ENCODE measurements at regions not wholly inside any gene's neighbourhood (a gene's known extent, or its start where the extent isn't known, plus 50 kb on each side); places are given as distances from the start of the nearest gene placed in this dataset.

DNA sequence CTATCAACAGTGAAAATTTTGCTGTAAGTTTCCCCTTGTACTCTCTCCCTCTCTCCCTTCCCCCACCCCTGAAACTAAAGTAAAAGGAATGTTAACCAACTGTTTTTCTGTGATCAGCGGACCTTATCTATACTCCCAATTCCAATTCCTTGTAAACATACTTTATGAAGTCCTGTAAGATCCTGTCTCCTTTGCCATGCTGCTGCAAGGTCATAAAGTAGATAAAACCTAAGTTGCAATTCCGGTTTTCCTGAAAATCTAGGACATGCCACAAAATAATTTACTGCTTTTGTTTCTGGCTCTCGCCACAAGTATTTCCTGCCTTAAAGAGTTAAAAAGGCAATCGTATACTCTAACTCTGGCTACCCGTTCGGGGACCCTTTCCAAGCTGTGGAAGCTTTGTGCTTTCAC lies 1469.0 kb downstream of the LRRC4C start:
- TF ChIP-seq, protein P1, sequence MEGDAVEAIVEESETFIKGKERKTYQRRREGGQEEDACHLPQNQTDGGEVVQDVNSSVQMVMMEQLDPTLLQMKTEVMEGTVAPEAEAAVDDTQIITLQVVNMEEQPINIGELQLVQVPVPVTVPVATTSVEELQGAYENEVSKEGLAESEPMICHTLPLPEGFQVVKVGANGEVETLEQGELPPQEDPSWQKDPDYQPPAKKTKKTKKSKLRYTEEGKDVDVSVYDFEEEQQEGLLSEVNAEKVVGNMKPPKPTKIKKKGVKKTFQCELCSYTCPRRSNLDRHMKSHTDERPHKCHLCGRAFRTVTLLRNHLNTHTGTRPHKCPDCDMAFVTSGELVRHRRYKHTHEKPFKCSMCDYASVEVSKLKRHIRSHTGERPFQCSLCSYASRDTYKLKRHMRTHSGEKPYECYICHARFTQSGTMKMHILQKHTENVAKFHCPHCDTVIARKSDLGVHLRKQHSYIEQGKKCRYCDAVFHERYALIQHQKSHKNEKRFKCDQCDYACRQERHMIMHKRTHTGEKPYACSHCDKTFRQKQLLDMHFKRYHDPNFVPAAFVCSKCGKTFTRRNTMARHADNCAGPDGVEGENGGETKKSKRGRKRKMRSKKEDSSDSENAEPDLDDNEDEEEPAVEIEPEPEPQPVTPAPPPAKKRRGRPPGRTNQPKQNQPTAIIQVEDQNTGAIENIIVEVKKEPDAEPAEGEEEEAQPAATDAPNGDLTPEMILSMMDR (IDR thresholded peaks at IDR 0.05 in 2 of 3, conservative IDR thresholded peaks at IDR 0.05 in 1 of 3; ENCODE audit: control insufficient read depth in 2 of 3, extremely low read depth in 1 of 3, insufficient read depth in 1 of 3, low read depth in 3 of 3, low read length in 3 of 3), result no peak
- TF ChIP-seq, protein P2, sequence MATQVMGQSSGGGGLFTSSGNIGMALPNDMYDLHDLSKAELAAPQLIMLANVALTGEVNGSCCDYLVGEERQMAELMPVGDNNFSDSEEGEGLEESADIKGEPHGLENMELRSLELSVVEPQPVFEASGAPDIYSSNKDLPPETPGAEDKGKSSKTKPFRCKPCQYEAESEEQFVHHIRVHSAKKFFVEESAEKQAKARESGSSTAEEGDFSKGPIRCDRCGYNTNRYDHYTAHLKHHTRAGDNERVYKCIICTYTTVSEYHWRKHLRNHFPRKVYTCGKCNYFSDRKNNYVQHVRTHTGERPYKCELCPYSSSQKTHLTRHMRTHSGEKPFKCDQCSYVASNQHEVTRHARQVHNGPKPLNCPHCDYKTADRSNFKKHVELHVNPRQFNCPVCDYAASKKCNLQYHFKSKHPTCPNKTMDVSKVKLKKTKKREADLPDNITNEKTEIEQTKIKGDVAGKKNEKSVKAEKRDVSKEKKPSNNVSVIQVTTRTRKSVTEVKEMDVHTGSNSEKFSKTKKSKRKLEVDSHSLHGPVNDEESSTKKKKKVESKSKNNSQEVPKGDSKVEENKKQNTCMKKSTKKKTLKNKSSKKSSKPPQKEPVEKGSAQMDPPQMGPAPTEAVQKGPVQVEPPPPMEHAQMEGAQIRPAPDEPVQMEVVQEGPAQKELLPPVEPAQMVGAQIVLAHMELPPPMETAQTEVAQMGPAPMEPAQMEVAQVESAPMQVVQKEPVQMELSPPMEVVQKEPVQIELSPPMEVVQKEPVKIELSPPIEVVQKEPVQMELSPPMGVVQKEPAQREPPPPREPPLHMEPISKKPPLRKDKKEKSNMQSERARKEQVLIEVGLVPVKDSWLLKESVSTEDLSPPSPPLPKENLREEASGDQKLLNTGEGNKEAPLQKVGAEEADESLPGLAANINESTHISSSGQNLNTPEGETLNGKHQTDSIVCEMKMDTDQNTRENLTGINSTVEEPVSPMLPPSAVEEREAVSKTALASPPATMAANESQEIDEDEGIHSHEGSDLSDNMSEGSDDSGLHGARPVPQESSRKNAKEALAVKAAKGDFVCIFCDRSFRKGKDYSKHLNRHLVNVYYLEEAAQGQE (IDR thresholded peaks at IDR 0.05; ENCODE audit: low read depth, low read length), result no peak
- TF ChIP-seq FOXM1 (IDR thresholded peaks at IDR 0.05; ENCODE audit: low read depth, low read length) (no peak), POLR2A (IDR thresholded peaks at IDR 0.05; ENCODE audit: low read depth, low read length) (no peak), ZNF622 (IDR thresholded peaks at IDR 0.05) (no peak)
